Heart right ventricle (tissue), 16 donors: ENCODE measurements at regions not wholly inside any gene's neighbourhood (a gene's known extent, or its start where the extent isn't known, plus 50 kb on each side); places are given as distances from the start of the nearest gene placed in this dataset.
"Not testable (repeated sequence)": the region's sequence is repeated elsewhere in the genome, so short reads cannot be mapped to it uniquely, and the experiment has no call there.

Experiments used
- ATAC-seq, 8 donors: fragments of 200-7000 bp; cut with Tn5 transposase; one replicate each; pipeline ENCODE4 v1.9.1; 2020; ENCODE audit warnings: mild to moderate bottlenecking in 8 of 8, moderate library complexity in 8 of 8, moderate number of reproducible peaks in 1 of 8
- DNase-seq, 2 donors: peaks; one replicate each; pipeline ENCODE4 v3.0.0-alpha.2; 2020
- H3K27ac ChIP-seq, 10 donors: fragments of 200-600 bp; sonication (generic) in 2 of 10; one replicate each; pipeline versions ENCODE4 v1.5.0 to v1.8.0; 2020 to 2022; ENCODE audit warnings: mild to moderate bottlenecking in 3 of 10
- H3K27me3 ChIP-seq, 7 donors: fragments of 200-600 bp; one replicate each; pipeline ENCODE4 v1.8.0; 2021 to 2022; ENCODE audit warnings: mild to moderate bottlenecking in 2 of 7
- H3K36me3 ChIP-seq, 9 donors: fragments of 200-600 bp; sonication (generic) in 1 of 9; one replicate each; pipeline versions ENCODE4 v1.5.0 to v1.8.0; 2020 to 2022; ENCODE audit warnings: mild to moderate bottlenecking in 2 of 9
- H3K4me1 ChIP-seq, 9 donors: fragments of 200-600 bp; sonication (generic) in 1 of 9; one replicate each; pipeline versions ENCODE4 v1.5.0 to v1.8.0; 2020 to 2022; ENCODE audit warnings: mild to moderate bottlenecking in 4 of 9
- H3K4me3 ChIP-seq, 10 donors: fragments of 200-600 bp; sonication (generic) in 2 of 10; one replicate each; pipeline versions ENCODE4 v1.5.0 to v1.8.0; 2020 to 2022; ENCODE audit warnings: mild to moderate bottlenecking in 7 of 10, moderate library complexity in 2 of 10
- H3K9me3 ChIP-seq, 11 donors: fragments of 200-600 bp in 10 of 11; sonication (generic) in 2 of 11; one replicate each; pipeline versions ENCODE4 v1.5.0 to v1.8.0; 2013 to 2022; ENCODE audit warnings: mild to moderate bottlenecking in 2 of 11, control low read depth in 1 of 11, moderate library complexity in 1 of 11
- WGBS, 2 donors: extraction: QIAGEN DNeasy Blood & Tissue Kit; methylation state at CpG; one replicate each; pipeline ENCODE4 v1.1.7; 2013; ENCODE audit warnings: inconsistent platforms in 1 of 2; 5-methylcytosine and 5-hydroxymethylcytosine counted together
- intact Hi-C, 10 donors: fragments of 100-400 bp; cut with DNase I; formaldehyde crosslinking; loops; one replicate each; pipeline versions ENCODE4 v1.11.1 to v1.14.2; 2022
- TF ChIP-seq, protein P1 (sequence below), 9 donors: fragments of 200-600 bp; sonication (generic) in 2 of 9; IDR thresholded peaks; one replicate each; pipeline versions ENCODE4 v1.5.0 to v1.8.0; 2021 to 2022; ENCODE audit warnings: antibody characterized with exemption in 9 of 9, mild to moderate bottlenecking in 5 of 9, moderate library complexity in 1 of 9
- donor health status: Arrhythmogenic right ventricular cardiomyopathy.
- donor health status: ischemic (EF 13 %, LVEDD 7.1; RV severe dilation, severe dysfunction).
- donor health status: healthy with polysubstance abuse.
- donor health status: DM: no; HTN: yes; CAD: no.
- donor health status: DM: no; HTN: no; CAD: no.
- donor health status: ischemic (EF 25% LVEDD 6.9; RV normal size, moderate dysfunction).
- donor health status: ischemic (EF 25% LVEDD 5.7; RV mildly dilated, moderate dysfunction).
- donor health status: healthy.
- donor health status: DM: yes; HTN: yes; CAD: no.
- donor health status: Ischemic cardiomyopathy.
- donor health status: ischemic (EF 35%, LVEDD 5.7; RV mildly dilated, moderate dysfunction).
- donor health status: nonischemic (EF 11% LVEDD 7.7; RV severe dilation, severe dysfunction).
- donor health status: DM: yes; HTN: yes; CAD: no.
- donor health status: PGD.
- donor health status: ischemic (EF 29% LVEDD 5.4; RV normal size, mild dysfunction).
- donor health status: nonischemic (EF 23%, LVEDD 6.1; RV moderate dilation, normal function).

GRCh38 chr1:9459816-9460407, 79.4 kb upstream of the SLC25A33 start:
- peak in 1 of 8 donors; percentile 44 for ATAC-seq
- no peak overlapping the region for H3K27ac ChIP-seq
- H3K9me3 ChIP-seq = no peaks in the 10 kb centered on the region
- intact Hi-C loops = loop anchor here in 7 of 10 donors (5.0 to 10.0 kb wide), 3 partner anchors 173 to 345 kb away; no protein-coding TSS in a partner anchor
- WGBS, 2 donors = 56 to 58% methylated on average over 10 of the region's 10 CpGs
- H3K4me1 ChIP-seq = peaks cover 0 to 5% (median 0%) of the 10 kb centered on the region in 9 donors
- no peaks in the 10 kb centered on the region for H3K27me3 ChIP-seq
- no peak overlapping the region for H3K4me3 ChIP-seq
- DNase-seq = no peak
- H3K36me3 ChIP-seq = no peaks in the 10 kb centered on the region
- TF ChIP-seq, protein P1, sequence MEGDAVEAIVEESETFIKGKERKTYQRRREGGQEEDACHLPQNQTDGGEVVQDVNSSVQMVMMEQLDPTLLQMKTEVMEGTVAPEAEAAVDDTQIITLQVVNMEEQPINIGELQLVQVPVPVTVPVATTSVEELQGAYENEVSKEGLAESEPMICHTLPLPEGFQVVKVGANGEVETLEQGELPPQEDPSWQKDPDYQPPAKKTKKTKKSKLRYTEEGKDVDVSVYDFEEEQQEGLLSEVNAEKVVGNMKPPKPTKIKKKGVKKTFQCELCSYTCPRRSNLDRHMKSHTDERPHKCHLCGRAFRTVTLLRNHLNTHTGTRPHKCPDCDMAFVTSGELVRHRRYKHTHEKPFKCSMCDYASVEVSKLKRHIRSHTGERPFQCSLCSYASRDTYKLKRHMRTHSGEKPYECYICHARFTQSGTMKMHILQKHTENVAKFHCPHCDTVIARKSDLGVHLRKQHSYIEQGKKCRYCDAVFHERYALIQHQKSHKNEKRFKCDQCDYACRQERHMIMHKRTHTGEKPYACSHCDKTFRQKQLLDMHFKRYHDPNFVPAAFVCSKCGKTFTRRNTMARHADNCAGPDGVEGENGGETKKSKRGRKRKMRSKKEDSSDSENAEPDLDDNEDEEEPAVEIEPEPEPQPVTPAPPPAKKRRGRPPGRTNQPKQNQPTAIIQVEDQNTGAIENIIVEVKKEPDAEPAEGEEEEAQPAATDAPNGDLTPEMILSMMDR (IDR thresholded peaks at IDR 0.05) = no peak

- WGBS, 2 donors = 61 to 67% methylated on average over 9 of the region's 9 CpGs
- TF ChIP-seq, protein P1 (IDR thresholded peaks at IDR 0.05) = no peak
- intact Hi-C loops = no loop called here
- Histone ChIP-seq H3K36me3 (no peaks in the 10 kb centered on the region), H3K27ac (no peak overlapping the region), H3K9me3 (no peaks in the 10 kb centered on the region), H3K4me1 (peaks cover 0 to 7% (median 0%) of the 10 kb centered on the region in 9 donors), H3K27me3 (no peaks in the 10 kb centered on the region), H3K4me3 (no peak overlapping the region)
- DNase-seq (no peak), ATAC-seq (peak in 1 of 8 donors; percentile 16)
These were observed 73.6 kb upstream of the SLC25A33 start for GRCh38 chr1:9465640-9466039.

DNA sequence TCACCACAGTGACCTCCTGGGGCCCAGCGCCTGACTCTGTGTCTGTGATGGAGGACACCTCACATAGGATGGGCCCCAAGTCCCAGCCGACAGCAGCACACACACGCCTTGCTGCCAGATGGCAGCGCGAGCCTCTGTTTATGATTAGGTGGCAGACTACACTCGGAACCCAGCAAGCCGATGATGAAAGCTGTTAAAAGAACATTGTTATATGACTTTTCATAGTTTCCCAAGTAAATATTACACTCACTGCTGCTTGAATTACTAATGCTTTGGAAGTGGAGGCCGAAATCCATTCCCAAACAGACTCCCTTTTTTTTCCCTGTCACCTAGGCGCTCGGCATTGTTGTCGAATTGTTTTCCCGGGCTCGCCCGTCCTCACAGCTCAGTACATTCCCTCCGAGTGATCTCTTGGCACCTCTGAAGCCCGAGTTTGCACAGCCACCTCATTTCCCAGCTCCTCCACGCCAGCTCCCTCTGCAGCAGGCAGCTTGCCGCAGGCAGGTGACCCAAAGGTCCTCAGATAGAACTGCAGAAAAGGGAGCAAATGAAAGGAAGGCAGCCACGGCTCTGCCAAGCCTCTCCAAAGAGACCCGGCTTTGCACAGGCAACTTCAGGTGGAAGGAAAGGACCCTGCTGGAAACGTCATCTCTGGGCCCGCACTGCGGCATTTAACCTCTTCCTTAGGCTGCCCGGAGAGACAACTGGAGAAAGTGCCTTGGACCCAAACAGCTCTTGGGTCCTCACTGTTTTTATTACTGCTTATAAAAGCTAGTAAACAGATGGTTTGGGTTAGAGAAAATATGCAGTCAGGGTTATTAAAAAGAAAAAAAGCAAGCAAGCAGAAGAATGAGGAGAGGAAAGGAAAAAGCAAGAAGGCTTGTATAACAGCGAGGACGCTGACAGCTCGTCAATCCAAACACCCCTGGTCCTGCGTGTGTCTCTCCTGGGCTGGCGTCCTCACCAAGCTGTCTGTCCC, 72.2 kb upstream of the SLC25A33 start:
- Histone ChIP-seq H3K27me3 (peaks cover 0 to 6% (median 0%) of the 10 kb centered on the region in 7 donors), H3K9me3 (no peaks in the 10 kb centered on the region), H3K27ac (peak overlapping the region in 8 of 10 donors; percentile 21 to 68 (median 46)), H3K4me1 (peaks cover 0 to 7% (median 0%) of the 10 kb centered on the region in 9 donors), H3K4me3 (peak overlapping the region in 1 of 10 donors; percentile 1), H3K36me3 (no peaks in the 10 kb centered on the region)
- intact Hi-C loops = no loop called here
- ATAC-seq = peak; percentile 58 to 96 (median 84)
- TF ChIP-seq, protein P1 (IDR thresholded peaks at IDR 0.05) = no peak
- DNase-seq = no peak
- 65 to 72% methylated on average over 29 of the region's 29 CpGs for WGBS, 2 donors

DNA sequence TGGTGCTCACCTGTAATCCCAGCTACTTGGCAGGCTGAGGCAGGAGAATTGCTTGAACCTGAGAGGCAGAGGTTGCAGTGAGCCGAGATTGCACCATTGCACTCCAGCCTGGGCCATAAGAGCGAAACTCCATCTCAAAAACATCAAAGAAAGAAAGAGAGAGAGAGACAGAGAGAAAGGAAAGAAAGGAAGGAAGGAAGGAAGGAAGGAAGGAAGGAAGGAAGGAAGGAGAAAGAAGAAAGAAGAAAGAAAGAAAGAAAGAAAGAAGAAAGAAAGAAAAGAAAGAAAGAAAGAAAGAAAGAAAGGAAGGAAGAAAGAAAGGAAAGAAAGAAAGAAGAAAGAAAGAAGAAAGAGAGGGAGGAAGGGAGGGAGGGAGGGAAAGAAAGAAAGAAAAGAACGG, 69.4 kb upstream of the SLC25A33 start:
- ATAC-seq, intact Hi-C loops: not testable (repeated sequence)
- whole genome bisulfite sequencing, 2 donors = 90 to 92% methylated on average over 3 of the region's 3 CpGs

More for the DNA sequence above, 69.4 kb upstream of the SLC25A33 start:
- DNase-seq, H3K4me3 ChIP-seq, H3K36me3 ChIP-seq, H3K27ac ChIP-seq, H3K4me1 ChIP-seq, H3K9me3 ChIP-seq: not testable (repeated sequence)
- H3K27me3 ChIP-seq = peaks cover 0 to 10% (median 0%) of the 10 kb centered on the region in 7 donors
